ENCODE measurements at regions not wholly inside any gene's neighbourhood (a gene's known extent, or its start where the extent isn't known, plus 50 kb on each side); places are given as distances from the start of the nearest gene placed in this dataset.

- Histone ChIP-seq H3K9ac (ENCODE audit: insufficient read length, low read depth) (no peak overlapping the region), H3K9me3 (ENCODE audit: insufficient read depth, low read length) (no peaks in the 10 kb centered on the region), H3K4me3 (ENCODE audit: insufficient read length, low read depth) (no peak overlapping the region), H3K36me3 (ENCODE audit: insufficient read depth, insufficient read length, low read length) (no peaks in the 10 kb centered on the region), H3K4me1 (ENCODE audit: insufficient read depth, insufficient read length) (peaks cover 4% of the 10 kb centered on the region), H3K27me3 (ENCODE audit: insufficient read depth, insufficient read length) (no peaks in the 10 kb centered on the region)
- DNase-seq (ENCODE audit: low read depth, low spot score) = no peak
- TF ChIP-seq YY1 (IDR thresholded peaks at IDR 0.05; ENCODE audit: insufficient read depth, insufficient read length) = no peak
- no peak for TF ChIP-seq SUZ12 (IDR thresholded peaks at IDR 0.05; ENCODE audit: extremely low read depth, insufficient read depth, insufficient read length)
- TF ChIP-seq ZNF274 (IDR thresholded peaks at IDR 0.05; ENCODE audit: low read depth, low read length) = no peak
Measured at GRCh38 chr9:108138516-108138915, 648.9 kb upstream of the KLF4 start.

- DNase-seq (ENCODE audit: low read depth, low spot score) = no peak
- no peak for TF ChIP-seq SUZ12 (IDR thresholded peaks at IDR 0.05; ENCODE audit: extremely low read depth, insufficient read depth, insufficient read length)
- TF ChIP-seq ZNF274 (IDR thresholded peaks at IDR 0.05; ENCODE audit: low read depth, low read length) = no peak
- no peak for TF ChIP-seq YY1 (IDR thresholded peaks at IDR 0.05; ENCODE audit: insufficient read depth, insufficient read length)
- Histone ChIP-seq H3K4me1 (ENCODE audit: insufficient read depth, insufficient read length) (no peaks in the 10 kb centered on the region), H3K9ac (ENCODE audit: insufficient read length, low read depth) (no peak overlapping the region), H3K27me3 (ENCODE audit: insufficient read depth, insufficient read length) (no peaks in the 10 kb centered on the region), H3K9me3 (ENCODE audit: insufficient read depth, low read length) (no peaks in the 10 kb centered on the region), H3K36me3 (ENCODE audit: insufficient read depth, insufficient read length, low read length) (no peaks in the 10 kb centered on the region), H3K4me3 (ENCODE audit: insufficient read length, low read depth) (no peak overlapping the region)
Measured at GRCh38 chr9:108136656-108137055, 647.1 kb upstream of the KLF4 start.

- TF ChIP-seq YY1 (IDR thresholded peaks at IDR 0.05; ENCODE audit: insufficient read depth, insufficient read length) = no peak
- TF ChIP-seq ZNF274 (IDR thresholded peaks at IDR 0.05; ENCODE audit: low read depth, low read length) = no peak
- no peak for TF ChIP-seq SUZ12 (IDR thresholded peaks at IDR 0.05; ENCODE audit: extremely low read depth, insufficient read depth, insufficient read length)
Measured at GRCh38 chr9:108134486-108135128, 645.0 kb upstream of the KLF4 start.

GRCh38 chr9:108133680-108134079 lies 644.1 kb upstream of the KLF4 start:
- Histone ChIP-seq H3K27me3 (ENCODE audit: insufficient read depth, insufficient read length) (no peaks in the 10 kb centered on the region), H3K36me3 (ENCODE audit: insufficient read depth, insufficient read length, low read length) (no peaks in the 10 kb centered on the region), H3K9me3 (ENCODE audit: insufficient read depth, low read length) (no peaks in the 10 kb centered on the region), H3K4me1 (ENCODE audit: insufficient read depth, insufficient read length) (no peaks in the 10 kb centered on the region), H3K4me3 (ENCODE audit: insufficient read length, low read depth) (no peak overlapping the region), H3K9ac (ENCODE audit: insufficient read length, low read depth) (no peak overlapping the region)
- DNase-seq (ENCODE audit: low read depth, low spot score) = no peak
- no peak for TF ChIP-seq SUZ12 (IDR thresholded peaks at IDR 0.05; ENCODE audit: extremely low read depth, insufficient read depth, insufficient read length)
- TF ChIP-seq ZNF274 (IDR thresholded peaks at IDR 0.05; ENCODE audit: low read depth, low read length) = no peak
- no peak for TF ChIP-seq YY1 (IDR thresholded peaks at IDR 0.05; ENCODE audit: insufficient read depth, insufficient read length)

More at GRCh38 chr9:108134486-108135128, 645.0 kb upstream of the KLF4 start:
- Histone ChIP-seq H3K36me3 (ENCODE audit: insufficient read depth, insufficient read length, low read length) (no peaks in the 10 kb centered on the region), H3K27me3 (ENCODE audit: insufficient read depth, insufficient read length) (no peaks in the 10 kb centered on the region), H3K4me3 (ENCODE audit: insufficient read length, low read depth) (no peak overlapping the region), H3K9ac (ENCODE audit: insufficient read length, low read depth) (no peak overlapping the region), H3K4me1 (ENCODE audit: insufficient read depth, insufficient read length) (no peaks in the 10 kb centered on the region), H3K9me3 (ENCODE audit: insufficient read depth, low read length) (no peaks in the 10 kb centered on the region)
- no peak for DNase-seq (ENCODE audit: low read depth, low spot score)

- Histone ChIP-seq H3K9ac (ENCODE audit: insufficient read length, low read depth) (no peak overlapping the region), H3K27me3 (ENCODE audit: insufficient read depth, insufficient read length) (no peaks in the 10 kb centered on the region), H3K36me3 (ENCODE audit: insufficient read depth, insufficient read length, low read length) (no peaks in the 10 kb centered on the region), H3K4me1 (ENCODE audit: insufficient read depth, insufficient read length) (no peaks in the 10 kb centered on the region), H3K4me3 (ENCODE audit: insufficient read length, low read depth) (no peak overlapping the region), H3K9me3 (ENCODE audit: insufficient read depth, low read length) (no peaks in the 10 kb centered on the region)
- DNase-seq (ENCODE audit: low read depth, low spot score) = no peak
- no peak for TF ChIP-seq SUZ12 (IDR thresholded peaks at IDR 0.05; ENCODE audit: extremely low read depth, insufficient read depth, insufficient read length)
- no peak for TF ChIP-seq ZNF274 (IDR thresholded peaks at IDR 0.05; ENCODE audit: low read depth, low read length)
- TF ChIP-seq YY1 (IDR thresholded peaks at IDR 0.05; ENCODE audit: insufficient read depth, insufficient read length) = no peak
Measured at GRCh38 chr9:108133101-108133500, 643.5 kb upstream of the KLF4 start.

- H3K4me3 ChIP-seq (ENCODE audit: insufficient read length, low read depth) = no peak overlapping the region
- no peaks in the 10 kb centered on the region for H3K27me3 ChIP-seq (ENCODE audit: insufficient read depth, insufficient read length)
- H3K9ac ChIP-seq (ENCODE audit: insufficient read length, low read depth) = no peak overlapping the region
- H3K36me3 ChIP-seq (ENCODE audit: insufficient read depth, insufficient read length, low read length) = no peaks in the 10 kb centered on the region
- no peaks in the 10 kb centered on the region for H3K4me1 ChIP-seq (ENCODE audit: insufficient read depth, insufficient read length)
- no peak for TF ChIP-seq YY1 (IDR thresholded peaks at IDR 0.05; ENCODE audit: insufficient read depth, insufficient read length)
- TF ChIP-seq SUZ12 (IDR thresholded peaks at IDR 0.05; ENCODE audit: extremely low read depth, insufficient read depth, insufficient read length) = no peak
- no peak for TF ChIP-seq ZNF274 (IDR thresholded peaks at IDR 0.05; ENCODE audit: low read depth, low read length)
- no peaks in the 10 kb centered on the region for H3K9me3 ChIP-seq (ENCODE audit: insufficient read depth, low read length)
- DNase-seq (ENCODE audit: low read depth, low spot score) = no peak
Measured at GRCh38 chr9:108130905-108131304, 641.3 kb upstream of the KLF4 start.

GRCh38 chr9:108125625-108126024 lies 636.1 kb upstream of the KLF4 start:
- Histone ChIP-seq H3K36me3 (ENCODE audit: insufficient read depth, insufficient read length, low read length) (no peaks in the 10 kb centered on the region), H3K4me1 (ENCODE audit: insufficient read depth, insufficient read length) (no peaks in the 10 kb centered on the region), H3K27me3 (ENCODE audit: insufficient read depth, insufficient read length) (no peaks in the 10 kb centered on the region), H3K9me3 (ENCODE audit: insufficient read depth, low read length) (0 out of 2 replicates have a peak, but pooled peaks cover 8% of the 10 kb centered on the region), H3K9ac (ENCODE audit: insufficient read length, low read depth) (no peak overlapping the region), H3K4me3 (ENCODE audit: insufficient read length, low read depth) (no peak overlapping the region)
- DNase-seq (ENCODE audit: low read depth, low spot score) = no peak
- TF ChIP-seq YY1 (IDR thresholded peaks at IDR 0.05; ENCODE audit: insufficient read depth, insufficient read length) = no peak
- TF ChIP-seq SUZ12 (IDR thresholded peaks at IDR 0.05; ENCODE audit: extremely low read depth, insufficient read depth, insufficient read length) = no peak
- no peak for TF ChIP-seq ZNF274 (IDR thresholded peaks at IDR 0.05; ENCODE audit: low read depth, low read length)

Data from NT2/D1 (cell line).